ENCODE measurements at regions not wholly inside any gene's neighbourhood (a gene's known extent, or its start where the extent isn't known, plus 50 kb on each side); places are given as distances from the start of the nearest gene placed in this dataset.
"Not testable (repeated sequence)": the region's sequence is repeated elsewhere in the genome, so short reads cannot be mapped to it uniquely, and the experiment has no call there.

DNA sequence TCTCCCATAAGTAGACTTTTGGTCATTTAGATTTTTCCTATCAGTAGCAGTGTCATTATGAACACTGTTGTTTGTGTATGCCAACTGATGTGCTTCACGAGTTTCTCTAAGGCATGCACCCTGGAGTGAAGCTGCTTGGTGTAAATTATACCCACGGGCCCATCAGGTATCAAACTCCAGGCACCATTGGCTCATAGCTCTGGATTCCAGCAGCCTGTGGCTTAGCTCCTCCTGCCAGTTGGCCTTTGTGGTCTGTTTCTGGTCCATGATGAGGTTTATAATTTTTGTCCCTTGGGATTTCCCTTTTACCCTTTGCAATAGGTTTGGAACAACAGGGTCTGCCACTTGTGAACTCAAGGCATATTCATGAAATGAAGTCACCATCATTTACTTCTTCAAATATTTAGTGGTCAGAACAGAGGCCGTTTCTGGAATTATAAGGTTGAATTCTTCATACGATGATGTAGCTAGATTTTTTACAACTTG, 350.5 kb downstream of the PRL start:
- peak in 1 of 2 donors; percentile 70 for TF ChIP-seq EP300 (IDR thresholded peaks at IDR 0.05)
- TF ChIP-seq, protein P1, sequence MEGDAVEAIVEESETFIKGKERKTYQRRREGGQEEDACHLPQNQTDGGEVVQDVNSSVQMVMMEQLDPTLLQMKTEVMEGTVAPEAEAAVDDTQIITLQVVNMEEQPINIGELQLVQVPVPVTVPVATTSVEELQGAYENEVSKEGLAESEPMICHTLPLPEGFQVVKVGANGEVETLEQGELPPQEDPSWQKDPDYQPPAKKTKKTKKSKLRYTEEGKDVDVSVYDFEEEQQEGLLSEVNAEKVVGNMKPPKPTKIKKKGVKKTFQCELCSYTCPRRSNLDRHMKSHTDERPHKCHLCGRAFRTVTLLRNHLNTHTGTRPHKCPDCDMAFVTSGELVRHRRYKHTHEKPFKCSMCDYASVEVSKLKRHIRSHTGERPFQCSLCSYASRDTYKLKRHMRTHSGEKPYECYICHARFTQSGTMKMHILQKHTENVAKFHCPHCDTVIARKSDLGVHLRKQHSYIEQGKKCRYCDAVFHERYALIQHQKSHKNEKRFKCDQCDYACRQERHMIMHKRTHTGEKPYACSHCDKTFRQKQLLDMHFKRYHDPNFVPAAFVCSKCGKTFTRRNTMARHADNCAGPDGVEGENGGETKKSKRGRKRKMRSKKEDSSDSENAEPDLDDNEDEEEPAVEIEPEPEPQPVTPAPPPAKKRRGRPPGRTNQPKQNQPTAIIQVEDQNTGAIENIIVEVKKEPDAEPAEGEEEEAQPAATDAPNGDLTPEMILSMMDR (IDR thresholded peaks at IDR 0.05): no peak
- 22% methylated on average over 4 of the region's 4 CpGs for WGBS, 2 donors
- Histone ChIP-seq H3K9me3 (no peaks in the 10 kb centered on the region), H3K4me1 (peaks cover 0 to 63% (median 20%) of the 10 kb centered on the region in 4 donors), H3K27ac (peak overlapping the region in 1 of 4 donors; percentile 58), H3K36me3 (no peaks in the 10 kb centered on the region), H3K27me3 (no peaks in the 10 kb centered on the region), H3K4me3 (no peak overlapping the region)
- DNase-seq (ENCODE audit: low spot score in 2 of 2): no peak

DNA sequence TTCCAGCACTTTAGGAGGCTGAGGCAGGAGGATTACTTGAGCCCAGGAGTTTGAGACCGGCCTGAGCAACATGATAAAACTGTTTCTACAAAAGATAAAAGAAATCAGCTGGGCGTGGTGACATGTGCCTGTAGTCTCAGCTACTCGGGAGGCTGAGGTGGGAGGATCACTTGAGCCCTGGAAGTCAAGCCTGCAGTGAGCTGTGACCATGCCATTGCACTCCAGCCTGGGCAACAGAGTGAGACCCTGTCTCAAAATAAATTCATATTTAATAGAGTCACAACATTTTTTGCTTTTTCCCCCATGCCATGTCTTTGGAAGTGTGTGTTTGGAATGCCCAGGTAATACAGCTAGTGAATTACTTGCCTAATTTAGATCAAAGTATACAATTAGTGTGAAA, 349.6 kb downstream of the PRL start:
- H3K4me3 ChIP-seq; H3K9me3 ChIP-seq; H3K36me3 ChIP-seq; H3K27me3 ChIP-seq; DNase-seq (ENCODE audit: low spot score in 2 of 2): not testable (repeated sequence)
- Histone ChIP-seq H3K27ac (peak overlapping the region in 2 of 4 donors; percentile 60 to 63), H3K4me1 (peaks cover 0 to 68% (median 17%) of the 10 kb centered on the region in 4 donors)
- 90% methylated on average over 3 of the region's 3 CpGs for WGBS, 2 donors

DNA sequence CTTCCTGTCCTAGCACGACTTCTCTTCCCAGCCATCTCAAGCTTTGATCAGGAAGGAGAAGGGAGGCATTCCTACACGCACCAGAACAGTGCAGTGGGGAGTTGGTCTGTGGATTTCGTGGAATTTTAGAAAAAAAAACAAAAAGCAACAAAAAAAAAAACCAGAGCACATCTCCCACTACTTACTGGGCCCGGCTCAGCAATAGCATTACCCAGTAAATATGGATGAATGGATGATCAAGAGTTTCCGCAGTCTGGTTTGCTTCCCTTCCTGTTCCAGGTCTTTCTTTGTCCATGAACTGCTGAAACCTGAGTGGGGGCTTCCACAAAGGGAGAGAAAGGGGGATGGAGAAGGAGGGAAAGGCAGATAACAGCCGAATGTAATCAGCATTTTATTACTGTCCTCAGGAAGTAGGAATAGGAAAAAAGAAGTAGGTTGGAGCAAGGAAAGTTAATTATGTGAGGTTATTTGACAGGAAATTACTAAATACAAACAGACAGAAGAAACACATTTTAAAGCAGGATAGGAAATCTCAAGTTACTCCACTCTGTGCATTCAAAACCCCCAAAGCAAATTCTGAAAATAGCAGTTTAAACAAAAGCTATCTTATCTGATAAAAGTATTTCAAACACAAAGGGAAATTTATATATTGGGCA, 349.0 kb downstream of the PRL start:
- TF ChIP-seq, protein P1 (IDR thresholded peaks at IDR 0.05): no peak
- TF ChIP-seq EP300 (IDR thresholded peaks at IDR 0.05): no peak
- no peaks in the 10 kb centered on the region for H3K36me3 ChIP-seq
- no peaks in the 10 kb centered on the region for H3K27me3 ChIP-seq
- H3K27ac ChIP-seq: peak overlapping the region in 2 of 4 donors; percentile 60 to 63
- no peak for DNase-seq (ENCODE audit: low spot score in 2 of 2)
- peaks cover 0 to 67% (median 17%) of the 10 kb centered on the region in 4 donors for H3K4me1 ChIP-seq
- WGBS, 2 donors: 38 to 46% methylated on average over 6 of the region's 6 CpGs
- H3K4me3 ChIP-seq: no peak overlapping the region
- H3K9me3 ChIP-seq: no peaks in the 10 kb centered on the region

DNA sequence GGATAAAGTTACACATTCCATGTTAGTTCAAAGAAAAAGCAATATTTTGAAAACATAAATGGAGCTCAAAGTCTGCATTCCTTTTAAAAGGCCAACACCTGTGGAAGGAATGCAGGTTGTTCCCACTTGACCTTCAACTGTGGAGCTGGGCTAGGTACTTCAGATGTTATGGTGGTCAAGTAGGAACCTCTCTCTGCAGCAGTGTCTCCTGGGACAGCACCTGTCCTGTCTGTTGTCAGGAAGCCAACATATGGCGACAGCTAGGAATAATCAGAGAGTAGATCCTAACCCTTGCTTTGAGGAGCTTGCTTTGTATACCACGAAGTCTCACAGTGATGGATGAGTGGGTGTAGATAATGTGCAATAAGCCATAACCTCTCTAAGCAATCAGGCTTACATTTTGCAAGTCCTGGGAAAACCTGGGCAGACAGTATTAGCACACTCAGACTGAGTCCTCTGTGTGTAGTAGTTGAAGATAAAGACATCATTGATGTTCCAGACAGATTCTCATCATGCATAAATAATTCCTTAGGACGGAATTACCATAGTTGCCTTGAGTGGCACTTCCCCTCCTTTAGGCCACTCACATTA, 347.5 kb downstream of the PRL start:
- H3K27me3 ChIP-seq: no peaks in the 10 kb centered on the region
- peaks cover 0 to 73% (median 16%) of the 10 kb centered on the region in 4 donors for H3K4me1 ChIP-seq
- H3K9me3 ChIP-seq: no peaks in the 10 kb centered on the region
- no peak for DNase-seq (ENCODE audit: low spot score in 2 of 2)
- no peaks in the 10 kb centered on the region for H3K36me3 ChIP-seq
- no peak overlapping the region for H3K4me3 ChIP-seq
- WGBS, 2 donors: 40 to 64% methylated on average over 3 of the region's 3 CpGs
- no peak for TF ChIP-seq POLR2A (IDR thresholded peaks at IDR 0.05)
- no peak for TF ChIP-seq EP300 (IDR thresholded peaks at IDR 0.05)
- TF ChIP-seq, protein P1 (IDR thresholded peaks at IDR 0.05): no peak
- H3K27ac ChIP-seq: peak overlapping the region in 2 of 4 donors; percentile 15 to 22

DNA sequence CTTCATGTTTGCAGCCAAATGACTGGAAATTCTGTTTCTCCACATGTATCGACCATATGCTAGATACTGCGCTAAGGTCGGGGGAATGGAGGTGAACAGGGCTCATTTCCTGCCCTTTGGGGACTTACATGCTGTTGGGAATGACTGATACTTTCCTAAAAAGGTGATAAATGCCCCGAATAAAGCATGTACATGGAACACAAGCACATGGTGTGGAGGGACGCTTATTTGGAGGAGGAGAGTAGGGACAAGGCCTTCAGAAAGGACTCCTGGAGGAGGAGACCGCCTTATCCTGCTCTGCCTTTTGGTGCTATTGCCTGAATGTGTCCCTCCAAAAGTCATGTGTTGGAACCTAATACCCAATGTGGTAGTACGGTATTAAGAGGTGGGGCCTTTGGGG, 344.5 kb downstream of the PRL start:
- no peaks in the 10 kb centered on the region for H3K9me3 ChIP-seq
- WGBS, 2 donors: 93% methylated on average over 7 of the region's 7 CpGs
- TF ChIP-seq, protein P1 (IDR thresholded peaks at IDR 0.05): no peak
- no peak for TF ChIP-seq POLR2A (IDR thresholded peaks at IDR 0.05)
- TF ChIP-seq EP300 (IDR thresholded peaks at IDR 0.05): no peak

More for the DNA sequence above, 344.5 kb downstream of the PRL start:
- no peak overlapping the region for H3K4me3 ChIP-seq
- H3K4me1 ChIP-seq: peaks cover 0 to 65% (median 17%) of the 10 kb centered on the region in 4 donors
- no peaks in the 10 kb centered on the region for H3K36me3 ChIP-seq
- no peak for DNase-seq (ENCODE audit: low spot score in 2 of 2)
- peak overlapping the region in 1 of 4 donors; percentile 73 for H3K27ac ChIP-seq
- H3K27me3 ChIP-seq: no peaks in the 10 kb centered on the region
